ENCODE measurements at regions not wholly inside any gene's neighbourhood (a gene's known extent, or its start where the extent isn't known, plus 50 kb on each side); places are given as distances from the start of the nearest gene placed in this dataset.
A peak's percentile ranks its signal among the peaks of the same experiment; 100 is the strongest.

DNA sequence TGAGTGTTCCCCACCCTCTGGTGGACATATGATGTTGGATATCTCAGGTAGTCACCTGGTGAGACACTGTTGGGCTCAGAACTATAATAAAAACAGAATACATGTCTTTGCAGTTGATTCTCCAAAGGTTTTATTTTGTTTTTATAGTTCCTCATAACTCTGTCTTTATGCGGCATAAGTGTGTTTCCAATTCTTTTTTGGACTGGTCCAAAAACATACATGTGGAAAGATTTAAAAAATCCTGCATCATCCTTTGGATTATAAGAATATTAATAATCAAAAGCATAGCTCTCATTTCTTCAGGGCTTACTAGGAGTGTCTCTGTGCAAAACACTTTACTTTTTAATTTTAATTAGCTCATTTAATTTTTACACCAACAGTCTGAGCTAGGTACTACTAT is 71.0 kb upstream of the ANKRD34C start:
- TF ChIP-seq, protein P1, sequence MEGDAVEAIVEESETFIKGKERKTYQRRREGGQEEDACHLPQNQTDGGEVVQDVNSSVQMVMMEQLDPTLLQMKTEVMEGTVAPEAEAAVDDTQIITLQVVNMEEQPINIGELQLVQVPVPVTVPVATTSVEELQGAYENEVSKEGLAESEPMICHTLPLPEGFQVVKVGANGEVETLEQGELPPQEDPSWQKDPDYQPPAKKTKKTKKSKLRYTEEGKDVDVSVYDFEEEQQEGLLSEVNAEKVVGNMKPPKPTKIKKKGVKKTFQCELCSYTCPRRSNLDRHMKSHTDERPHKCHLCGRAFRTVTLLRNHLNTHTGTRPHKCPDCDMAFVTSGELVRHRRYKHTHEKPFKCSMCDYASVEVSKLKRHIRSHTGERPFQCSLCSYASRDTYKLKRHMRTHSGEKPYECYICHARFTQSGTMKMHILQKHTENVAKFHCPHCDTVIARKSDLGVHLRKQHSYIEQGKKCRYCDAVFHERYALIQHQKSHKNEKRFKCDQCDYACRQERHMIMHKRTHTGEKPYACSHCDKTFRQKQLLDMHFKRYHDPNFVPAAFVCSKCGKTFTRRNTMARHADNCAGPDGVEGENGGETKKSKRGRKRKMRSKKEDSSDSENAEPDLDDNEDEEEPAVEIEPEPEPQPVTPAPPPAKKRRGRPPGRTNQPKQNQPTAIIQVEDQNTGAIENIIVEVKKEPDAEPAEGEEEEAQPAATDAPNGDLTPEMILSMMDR (IDR thresholded peaks at IDR 0.05; ENCODE audit: borderline replicate concordance, extremely low read depth, insufficient read depth) = no peak
- Histone ChIP-seq H3K9ac (ENCODE audit: low read length in 3 of 3) (no peak overlapping the region), H3K4me3 (ENCODE audit: low read length in 3 of 3) (no peak overlapping the region), H3K27ac (ENCODE audit: low read depth in 2 of 2, low read length in 2 of 2) (no peak overlapping the region), H3K4me1 (ENCODE audit: control insufficient read depth in 2 of 3, insufficient read depth in 2 of 3, low read depth in 1 of 3, low read length in 3 of 3) (no peaks in the 10 kb centered on the region), H3K36me3 (ENCODE audit: control insufficient read depth in 2 of 3, insufficient read depth in 3 of 3, low read length in 3 of 3) (no peaks in the 10 kb centered on the region), H3K27me3 (ENCODE audit: control insufficient read depth, insufficient read depth, low read length) (no peaks in the 10 kb centered on the region), H3K9me3 (ENCODE audit: control insufficient read depth in 2 of 3, insufficient read depth in 1 of 3, low read length in 3 of 3) (no peaks in the 10 kb centered on the region)
- intact Hi-C loops (cut with DNase I) = no loop called here
- no peak for FAIRE-seq
- no peak for DNase-seq

DNA sequence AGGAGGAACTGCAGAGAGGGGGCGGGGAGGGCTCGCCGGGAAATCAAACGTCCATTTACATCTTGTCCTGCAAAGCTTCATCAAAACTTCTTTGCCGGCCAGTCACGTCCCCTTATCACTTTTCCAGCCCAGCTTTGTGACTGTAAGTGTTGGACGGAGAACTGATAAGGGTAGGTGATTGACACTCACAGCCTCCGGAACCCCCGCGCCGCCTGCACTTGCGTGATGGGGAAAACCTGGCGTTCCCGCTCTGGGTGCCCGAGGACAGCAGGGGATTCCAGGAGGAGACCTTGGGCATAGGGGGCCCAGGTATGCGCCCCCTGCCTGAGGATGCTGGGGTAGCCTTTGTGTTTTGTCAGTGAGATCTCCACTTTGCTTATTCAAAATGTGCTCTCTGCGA is 72.8 kb upstream of the ANKRD34C start:
- intact Hi-C loops (cut with DNase I) = no loop called here
- Histone ChIP-seq H3K27me3 (ENCODE audit: control insufficient read depth, insufficient read depth, low read length) (no peaks in the 10 kb centered on the region), H3K9me3 (ENCODE audit: control insufficient read depth in 2 of 3, insufficient read depth in 1 of 3, low read length in 3 of 3) (no peaks in the 10 kb centered on the region), H3K4me3 (ENCODE audit: low read length in 3 of 3) (no peak overlapping the region), H3K36me3 (ENCODE audit: control insufficient read depth in 2 of 3, insufficient read depth in 3 of 3, low read length in 3 of 3) (no peaks in the 10 kb centered on the region), H3K4me1 (ENCODE audit: control insufficient read depth in 2 of 3, insufficient read depth in 2 of 3, low read depth in 1 of 3, low read length in 3 of 3) (no peaks in the 10 kb centered on the region), H3K9ac (ENCODE audit: low read length in 3 of 3) (no peak overlapping the region), H3K27ac (ENCODE audit: low read depth in 2 of 2, low read length in 2 of 2) (no peak overlapping the region)
- FAIRE-seq (no peak), DNase-seq (peak in 1 of 5 donors; percentile 52)
- TF ChIP-seq, protein P1 (IDR thresholded peaks at IDR 0.05; ENCODE audit: borderline replicate concordance, extremely low read depth, insufficient read depth) = no peak

DNA sequence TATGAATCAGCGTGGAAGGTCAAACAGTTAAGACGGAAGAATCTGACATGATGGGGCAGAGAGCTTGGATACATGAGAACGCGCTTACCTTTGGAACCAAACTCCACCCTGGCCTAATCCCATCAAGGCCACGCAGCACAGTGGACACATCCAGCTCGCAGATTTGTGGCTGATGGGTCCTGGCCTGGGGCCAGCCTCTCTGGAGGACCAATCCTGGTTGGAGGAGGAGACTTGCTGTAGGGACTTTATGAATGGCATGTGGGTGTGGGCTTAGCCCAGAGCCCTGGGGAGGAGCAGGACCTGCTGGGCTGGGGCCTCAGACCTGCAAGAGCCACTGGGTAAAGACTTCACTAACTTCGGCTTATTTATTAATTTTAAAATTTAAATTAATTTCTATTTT is 73.4 kb upstream of the ANKRD34C start:
- no peak for FAIRE-seq
- no peak overlapping the region for H3K27ac ChIP-seq (ENCODE audit: low read depth in 2 of 2, low read length in 2 of 2)
- intact Hi-C loops (cut with DNase I) = no loop called here
- no peak for DNase-seq
- no peak overlapping the region for H3K9ac ChIP-seq (ENCODE audit: low read length in 3 of 3)
- H3K36me3 ChIP-seq (ENCODE audit: control insufficient read depth in 2 of 3, insufficient read depth in 3 of 3, low read length in 3 of 3) = no peaks in the 10 kb centered on the region
- TF ChIP-seq, protein P1 (IDR thresholded peaks at IDR 0.05; ENCODE audit: borderline replicate concordance, extremely low read depth, insufficient read depth) = no peak
- no peaks in the 10 kb centered on the region for H3K9me3 ChIP-seq (ENCODE audit: control insufficient read depth in 2 of 3, insufficient read depth in 1 of 3, low read length in 3 of 3)
- no peak overlapping the region for H3K4me3 ChIP-seq (ENCODE audit: low read length in 3 of 3)
- no peaks in the 10 kb centered on the region for H3K27me3 ChIP-seq (ENCODE audit: control insufficient read depth, insufficient read depth, low read length)
- no peaks in the 10 kb centered on the region for H3K4me1 ChIP-seq (ENCODE audit: control insufficient read depth in 2 of 3, insufficient read depth in 2 of 3, low read depth in 1 of 3, low read length in 3 of 3)

DNA sequence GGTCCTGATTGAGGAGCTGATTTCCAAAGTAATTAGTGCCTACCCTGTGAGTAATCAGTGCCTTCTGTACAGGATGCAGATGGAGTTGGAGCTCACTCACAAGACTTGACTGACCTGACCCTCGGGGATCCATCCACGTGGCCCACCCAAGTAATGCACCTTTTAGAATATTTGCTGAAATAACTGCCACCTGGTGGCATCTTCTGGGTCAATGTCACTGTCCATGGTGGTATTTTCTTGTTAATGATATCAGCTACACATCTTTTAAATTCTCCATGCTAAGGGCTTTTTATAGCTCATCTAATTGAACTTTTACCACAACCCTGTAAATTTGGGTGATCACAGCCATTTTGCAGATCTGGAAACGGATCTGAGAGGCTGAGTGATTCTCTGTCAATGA is 74.3 kb upstream of the ANKRD34C start:
- Histone ChIP-seq H3K9me3 (ENCODE audit: control insufficient read depth in 2 of 3, insufficient read depth in 1 of 3, low read length in 3 of 3) (no peaks in the 10 kb centered on the region), H3K27me3 (ENCODE audit: control insufficient read depth, insufficient read depth, low read length) (no peaks in the 10 kb centered on the region), H3K36me3 (ENCODE audit: control insufficient read depth in 2 of 3, insufficient read depth in 3 of 3, low read length in 3 of 3) (no peaks in the 10 kb centered on the region), H3K4me1 (ENCODE audit: control insufficient read depth in 2 of 3, insufficient read depth in 2 of 3, low read depth in 1 of 3, low read length in 3 of 3) (no peaks in the 10 kb centered on the region), H3K4me3 (ENCODE audit: low read length in 3 of 3) (no peak overlapping the region), H3K27ac (ENCODE audit: low read depth in 2 of 2, low read length in 2 of 2) (no peak overlapping the region), H3K9ac (ENCODE audit: low read length in 3 of 3) (no peak overlapping the region)
- DNase-seq = no peak
- TF ChIP-seq, protein P1 (IDR thresholded peaks at IDR 0.05; ENCODE audit: borderline replicate concordance, extremely low read depth, insufficient read depth) = no peak
- intact Hi-C loops (cut with DNase I) = no loop called here
- FAIRE-seq = no peak
